HG03135 (cell line): ENCODE measurements at regions not wholly inside any gene's neighbourhood (a gene's known extent, or its start where the extent isn't known, plus 50 kb on each side); places are given as distances from the start of the nearest gene placed in this dataset.

ENCODE experiments used
- ATAC-seq: cut with Tn5 transposase; IDR thresholded peaks from one replicate; pipeline ENCODE4 v1.9.1; 2021; ENCODE audit warnings: mild to moderate bottlenecking, moderate library complexity; ENCODE audit not compliant: unreplicated experiment

- no peak for ATAC-seq
Observed at GRCh38 chr22:48793949-48794348, 1033.7 kb downstream of the BRD1 start.

- no peak for ATAC-seq
Observed at GRCh38 chr22:48786679-48786996, 1041.0 kb downstream of the BRD1 start.

- no peak for ATAC-seq
Observed at GRCh38 chr22:48785792-48786678, 1041.6 kb downstream of the BRD1 start.

GRCh38 chr22:48784701-48785503 is 1042.8 kb downstream of the BRD1 start:
- ATAC-seq = no peak

GRCh38 chr22:48783821-48784266 is 1043.8 kb downstream of the BRD1 start:
- ATAC-seq = no peak

- no peak for ATAC-seq
Observed at GRCh38 chr22:48782811-48783511, 1044.7 kb downstream of the BRD1 start.

GRCh38 chr22:48782326-48782725 is 1045.3 kb downstream of the BRD1 start:
- ATAC-seq = no peak

GRCh38 chr22:48781868-48782267 is 1045.8 kb downstream of the BRD1 start:
- ATAC-seq = no peak

- no peak for ATAC-seq
Observed at GRCh38 chr22:48781391-48781790, 1046.3 kb downstream of the BRD1 start.

GRCh38 chr22:48780597-48781277 is 1046.9 kb downstream of the BRD1 start:
- ATAC-seq = no peak

GRCh38 chr22:48779661-48780596 is 1047.7 kb downstream of the BRD1 start:
- ATAC-seq = no peak

GRCh38 chr22:48779211-48779643 is 1048.4 kb downstream of the BRD1 start:
- ATAC-seq = no peak

- no peak for ATAC-seq
Observed at GRCh38 chr22:48778308-48779195, 1049.1 kb downstream of the BRD1 start.

- ATAC-seq = no peak
Observed at GRCh38 chr22:48772286-48772907, 1055.3 kb downstream of the BRD1 start.

GRCh38 chr22:48765595-48765994 is 1062.1 kb downstream of the BRD1 start:
- no peak for ATAC-seq

GRCh38 chr22:48761546-48761945 is 1066.1 kb downstream of the BRD1 start:
- ATAC-seq = no peak

- ATAC-seq = no peak
Observed at GRCh38 chr22:48760481-48761390, 1066.9 kb downstream of the BRD1 start.
